ENCODE measurements at regions not wholly inside any gene's neighbourhood (a gene's known extent, or its start where the extent isn't known, plus 50 kb on each side); places are given as distances from the start of the nearest gene placed in this dataset.

DNA sequence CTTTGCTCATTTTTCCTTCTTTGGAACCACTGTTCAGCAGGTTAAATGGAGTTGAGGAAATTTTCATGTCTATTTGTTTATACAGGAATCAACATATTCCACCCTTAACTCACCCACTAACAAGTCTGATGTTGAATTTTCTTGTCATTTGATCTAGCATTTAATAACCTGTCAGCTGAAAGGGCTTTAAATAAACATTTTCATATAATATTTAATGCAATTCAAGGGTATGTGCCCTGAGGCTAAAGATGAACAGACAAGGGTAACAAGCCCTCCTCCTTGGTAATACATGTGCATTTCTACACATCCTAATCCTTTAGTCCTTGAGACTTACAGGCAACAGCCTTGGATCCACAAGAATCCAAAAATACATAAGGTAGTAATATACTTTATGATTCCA lies 435.0 kb upstream of the NR2F2 start:
- POLR2A ChIA-PET = no interaction called here
- Mint-ChIP-seq H3K4me3 (no peak overlapping the region), H3K27ac (no peak overlapping the region), H3K27me3 (ENCODE audit: low read depth) (peaks cover 8% of the 10 kb centered on the region; the same call in 1 of the 2 replicates), H3K9me3 (no peaks in the 10 kb centered on the region), H3K36me3 (no peaks in the 10 kb centered on the region), H3K4me1 (no peaks in the 10 kb centered on the region)
- no peak for TF ChIP-seq SOX15 (CRISPR knock-in tag; IDR thresholded peaks at IDR 0.05)
- no peak for TF ChIP-seq TP53 (CRISPR knock-in tag; IDR thresholded peaks at IDR 0.05)
- no peak for TF ChIP-seq ATF6 (CRISPR knock-in tag; IDR thresholded peaks at IDR 0.05)
- no peak for TF ChIP-seq ZNF396 (CRISPR knock-in tag; IDR thresholded peaks at IDR 0.05; ENCODE audit: borderline replicate concordance)
- TF ChIP-seq, protein P1, sequence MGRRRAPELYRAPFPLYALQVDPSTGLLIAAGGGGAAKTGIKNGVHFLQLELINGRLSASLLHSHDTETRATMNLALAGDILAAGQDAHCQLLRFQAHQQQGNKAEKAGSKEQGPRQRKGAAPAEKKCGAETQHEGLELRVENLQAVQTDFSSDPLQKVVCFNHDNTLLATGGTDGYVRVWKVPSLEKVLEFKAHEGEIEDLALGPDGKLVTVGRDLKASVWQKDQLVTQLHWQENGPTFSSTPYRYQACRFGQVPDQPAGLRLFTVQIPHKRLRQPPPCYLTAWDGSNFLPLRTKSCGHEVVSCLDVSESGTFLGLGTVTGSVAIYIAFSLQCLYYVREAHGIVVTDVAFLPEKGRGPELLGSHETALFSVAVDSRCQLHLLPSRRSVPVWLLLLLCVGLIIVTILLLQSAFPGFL (CRISPR knock-in tag; IDR thresholded peaks at IDR 0.05; ENCODE audit: borderline replicate concordance) = no peak
- no peak for TF ChIP-seq EMX1 (CRISPR knock-in tag; IDR thresholded peaks at IDR 0.05)
- TF ChIP-seq, protein P2, sequence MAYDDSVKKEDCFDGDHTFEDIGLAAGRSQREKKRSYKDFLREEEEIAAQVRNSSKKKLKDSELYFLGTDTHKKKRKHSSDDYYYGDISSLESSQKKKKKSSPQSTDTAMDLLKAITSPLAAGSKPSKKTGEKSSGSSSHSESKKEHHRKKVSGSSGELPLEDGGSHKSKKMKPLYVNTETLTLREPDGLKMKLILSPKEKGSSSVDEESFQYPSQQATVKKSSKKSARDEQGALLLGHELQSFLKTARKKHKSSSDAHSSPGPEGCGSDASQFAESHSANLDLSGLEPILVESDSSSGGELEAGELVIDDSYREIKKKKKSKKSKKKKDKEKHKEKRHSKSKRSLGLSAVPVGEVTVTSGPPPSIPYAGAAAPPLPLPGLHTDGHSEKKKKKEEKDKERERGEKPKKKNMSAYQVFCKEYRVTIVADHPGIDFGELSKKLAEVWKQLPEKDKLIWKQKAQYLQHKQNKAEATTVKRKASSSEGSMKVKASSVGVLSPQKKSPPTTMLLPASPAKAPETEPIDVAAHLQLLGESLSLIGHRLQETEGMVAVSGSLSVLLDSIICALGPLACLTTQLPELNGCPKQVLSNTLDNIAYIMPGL (CRISPR knock-in tag; IDR thresholded peaks at IDR 0.05) = no peak
- no peak for TF ChIP-seq JAZF1 (CRISPR knock-in tag; IDR thresholded peaks at IDR 0.05)
- TF ChIP-seq MLX (CRISPR knock-in tag; IDR thresholded peaks at IDR 0.05) = no peak
- no peak for TF ChIP-seq USF1 (CRISPR knock-in tag; IDR thresholded peaks at IDR 0.05)
- TF ChIP-seq GTF2I (CRISPR knock-in tag; conservative IDR thresholded peaks at IDR 0.05) = no peak
- no peak for TF ChIP-seq ZNF423 (CRISPR knock-in tag; IDR thresholded peaks at IDR 0.05)
- TF ChIP-seq, protein P3, sequence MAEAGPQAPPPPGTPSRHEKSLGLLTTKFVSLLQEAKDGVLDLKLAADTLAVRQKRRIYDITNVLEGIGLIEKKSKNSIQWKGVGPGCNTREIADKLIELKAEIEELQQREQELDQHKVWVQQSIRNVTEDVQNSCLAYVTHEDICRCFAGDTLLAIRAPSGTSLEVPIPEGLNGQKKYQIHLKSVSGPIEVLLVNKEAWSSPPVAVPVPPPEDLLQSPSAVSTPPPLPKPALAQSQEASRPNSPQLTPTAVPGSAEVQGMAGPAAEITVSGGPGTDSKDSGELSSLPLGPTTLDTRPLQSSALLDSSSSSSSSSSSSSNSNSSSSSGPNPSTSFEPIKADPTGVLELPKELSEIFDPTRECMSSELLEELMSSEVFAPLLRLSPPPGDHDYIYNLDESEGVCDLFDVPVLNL (CRISPR knock-in tag; IDR thresholded peaks at IDR 0.05; ENCODE audit: borderline replicate concordance, low read depth) = no peak
- TF ChIP-seq MYBL2 (CRISPR knock-in tag; IDR thresholded peaks at IDR 0.05) = no peak
- TF ChIP-seq ZNF416 (CRISPR knock-in tag; IDR thresholded peaks at IDR 0.05) = no peak
- TF ChIP-seq, protein P4, sequence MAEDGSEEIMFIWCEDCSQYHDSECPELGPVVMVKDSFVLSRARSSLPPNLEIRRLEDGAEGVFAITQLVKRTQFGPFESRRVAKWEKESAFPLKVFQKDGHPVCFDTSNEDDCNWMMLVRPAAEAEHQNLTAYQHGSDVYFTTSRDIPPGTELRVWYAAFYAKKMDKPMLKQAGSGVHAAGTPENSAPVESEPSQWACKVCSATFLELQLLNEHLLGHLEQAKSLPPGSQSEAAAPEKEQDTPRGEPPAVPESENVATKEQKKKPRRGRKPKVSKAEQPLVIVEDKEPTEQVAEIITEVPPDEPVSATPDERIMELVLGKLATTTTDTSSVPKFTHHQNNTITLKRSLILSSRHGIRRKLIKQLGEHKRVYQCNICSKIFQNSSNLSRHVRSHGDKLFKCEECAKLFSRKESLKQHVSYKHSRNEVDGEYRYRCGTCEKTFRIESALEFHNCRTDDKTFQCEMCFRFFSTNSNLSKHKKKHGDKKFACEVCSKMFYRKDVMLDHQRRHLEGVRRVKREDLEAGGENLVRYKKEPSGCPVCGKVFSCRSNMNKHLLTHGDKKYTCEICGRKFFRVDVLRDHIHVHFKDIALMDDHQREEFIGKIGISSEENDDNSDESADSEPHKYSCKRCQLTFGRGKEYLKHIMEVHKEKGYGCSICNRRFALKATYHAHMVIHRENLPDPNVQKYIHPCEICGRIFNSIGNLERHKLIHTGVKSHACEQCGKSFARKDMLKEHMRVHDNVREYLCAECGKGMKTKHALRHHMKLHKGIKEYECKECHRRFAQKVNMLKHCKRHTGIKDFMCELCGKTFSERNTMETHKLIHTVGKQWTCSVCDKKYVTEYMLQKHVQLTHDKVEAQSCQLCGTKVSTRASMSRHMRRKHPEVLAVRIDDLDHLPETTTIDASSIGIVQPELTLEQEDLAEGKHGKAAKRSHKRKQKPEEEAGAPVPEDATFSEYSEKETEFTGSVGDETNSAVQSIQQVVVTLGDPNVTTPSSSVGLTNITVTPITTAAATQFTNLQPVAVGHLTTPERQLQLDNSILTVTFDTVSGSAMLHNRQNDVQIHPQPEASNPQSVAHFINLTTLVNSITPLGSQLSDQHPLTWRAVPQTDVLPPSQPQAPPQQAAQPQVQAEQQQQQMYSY (CRISPR knock-in tag; IDR thresholded peaks at IDR 0.05) = no peak
- no peak for TF ChIP-seq NFYB (CRISPR knock-in tag; conservative IDR thresholded peaks at IDR 0.05; ENCODE audit: low read depth)
- TF ChIP-seq CREB1 (CRISPR knock-in tag; IDR thresholded peaks at IDR 0.05) = no peak
- CTCF ChIA-PET = no interaction called here
- ATAC-seq (no peak), DNase-seq (ENCODE audit: low spot score) (no peak)
